ENCODE measurements at regions not wholly inside any gene's neighbourhood (a gene's known extent, or its start where the extent isn't known, plus 50 kb on each side); places are given as distances from the start of the nearest gene placed in this dataset.

DNA sequence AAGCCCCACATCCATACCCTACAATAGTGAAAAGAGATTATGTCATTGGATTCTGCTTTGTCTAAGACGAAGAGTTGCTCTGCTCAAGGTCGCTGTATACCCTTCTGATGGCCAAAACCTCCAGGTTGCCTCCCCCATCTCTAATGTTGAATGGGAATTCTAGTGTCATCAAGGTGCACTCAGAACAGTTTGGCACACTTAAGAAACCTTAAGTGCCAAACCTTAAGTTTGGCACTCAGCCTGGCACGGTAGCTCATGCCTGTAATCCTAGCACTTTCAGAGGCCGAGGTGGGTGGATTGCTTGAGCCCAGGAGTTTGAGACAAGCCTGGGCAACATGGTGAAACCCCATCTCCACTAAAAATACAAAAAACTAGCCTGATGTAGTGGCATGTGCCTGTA lies 1245.6 kb upstream of the SEL1L start:
- TF ChIP-seq, protein P1, sequence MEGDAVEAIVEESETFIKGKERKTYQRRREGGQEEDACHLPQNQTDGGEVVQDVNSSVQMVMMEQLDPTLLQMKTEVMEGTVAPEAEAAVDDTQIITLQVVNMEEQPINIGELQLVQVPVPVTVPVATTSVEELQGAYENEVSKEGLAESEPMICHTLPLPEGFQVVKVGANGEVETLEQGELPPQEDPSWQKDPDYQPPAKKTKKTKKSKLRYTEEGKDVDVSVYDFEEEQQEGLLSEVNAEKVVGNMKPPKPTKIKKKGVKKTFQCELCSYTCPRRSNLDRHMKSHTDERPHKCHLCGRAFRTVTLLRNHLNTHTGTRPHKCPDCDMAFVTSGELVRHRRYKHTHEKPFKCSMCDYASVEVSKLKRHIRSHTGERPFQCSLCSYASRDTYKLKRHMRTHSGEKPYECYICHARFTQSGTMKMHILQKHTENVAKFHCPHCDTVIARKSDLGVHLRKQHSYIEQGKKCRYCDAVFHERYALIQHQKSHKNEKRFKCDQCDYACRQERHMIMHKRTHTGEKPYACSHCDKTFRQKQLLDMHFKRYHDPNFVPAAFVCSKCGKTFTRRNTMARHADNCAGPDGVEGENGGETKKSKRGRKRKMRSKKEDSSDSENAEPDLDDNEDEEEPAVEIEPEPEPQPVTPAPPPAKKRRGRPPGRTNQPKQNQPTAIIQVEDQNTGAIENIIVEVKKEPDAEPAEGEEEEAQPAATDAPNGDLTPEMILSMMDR (IDR thresholded peaks at IDR 0.05; ENCODE audit: insufficient read depth, low read length) = no peak
- no peak for TF ChIP-seq POLR2AphosphoS5 (IDR thresholded peaks at IDR 0.05; ENCODE audit: low read depth)
